Ovary (tissue), 7 donors: ENCODE measurements at regions not wholly inside any gene's neighbourhood (a gene's known extent, or its start where the extent isn't known, plus 50 kb on each side); places are given as distances from the start of the nearest gene placed in this dataset.
A peak's percentile ranks its signal among the peaks of the same experiment; 100 is the strongest.

ENCODE experiments used
- DNase-seq, 5 donors: peaks; one replicate each; pipeline ENCODE4 v3.0.0-alpha.2; 2019 to 2020
- H3K27ac ChIP-seq, 2 donors: fragments of 200-600 bp; one replicate each; pipeline versions ENCODE4 v1.5.1 to v1.8.0; 2019 to 2022
- H3K27me3 ChIP-seq: fragments of 200-600 bp; one replicate; pipeline ENCODE4 v1.8.0; 2022
- H3K36me3 ChIP-seq: fragments of 200-600 bp; sonication (generic); one replicate; pipeline ENCODE4 v1.5.1; 2019
- H3K4me1 ChIP-seq: one replicate; pipeline ENCODE4 v1.8.1; 2013; ENCODE audit warnings: mild to moderate bottlenecking, moderate library complexity; ENCODE audit not compliant: insufficient read depth
- H3K4me3 ChIP-seq: fragments of 200-600 bp; sonication (generic); one replicate; pipeline ENCODE4 v1.5.1; 2017
- H3K9me3 ChIP-seq, 2 donors: fragments of 200-600 bp in 1 of 2; sonication (generic) in 1 of 2; one replicate each; pipeline versions ENCODE4 v1.5.1 to v1.8.1; 2013 to 2019; ENCODE audit warnings: mild to moderate bottlenecking in 1 of 2, moderate library complexity in 1 of 2
- EP300 ChIP-seq: sonication (generic); formaldehyde crosslinking; IDR thresholded peaks from one replicate; pipeline ENCODE4 v1.6.1; 2017; ENCODE audit warnings: antibody characterized with exemption
- POLR2A ChIP-seq: fragments of 450-650 bp; IDR thresholded peaks from one replicate; pipeline ENCODE4 v1.6.1; 2017; ENCODE audit warnings: antibody characterized with exemption, mild to moderate bottlenecking, moderate library complexity
- WGBS, 3 donors: extraction: QIAGEN DNeasy Blood & Tissue Kit in 1 of 3; methylation state at CpG; one replicate each; pipeline versions ENCODE4 v1.1.5 to v1.1.7; 2013 to 2017; 5-methylcytosine and 5-hydroxymethylcytosine counted together
- intact Hi-C, 4 donors: fragments of 100-400 bp; cut with DNase I; formaldehyde crosslinking; loops; one replicate each; pipeline versions ENCODE4 v1.11.0 to v1.15.1; 2022 to 2023
- TF ChIP-seq, protein P1 (sequence below), 3 donors: fragments of 450-650 bp in 2 of 3; fragments of 200-600 bp in 1 of 3; IDR thresholded peaks; one replicate each; pipeline versions ENCODE4 v1.5.1 to v1.8.0; 2016 to 2022; ENCODE audit warnings: antibody characterized with exemption in 3 of 3, mild to moderate bottlenecking in 1 of 3
- donor health status: DM: no; HTN: no; CAD: no; lungs with moderate emphysema.
- donor health status: DM: no; HTN: no; CAD: no.
- donor health status: Bipolar disorder and iron deficiency.
- donor health status: DM: no; HTN: no; CAD: no.
- donor health status: DM: yes; HTN: yes; CAD: no.

GRCh38 chr16:65294708-65295107 lies 172.8 kb upstream of the CDH11 start:
- intact Hi-C loops, result no loop called here
- no peak overlapping the region for H3K4me3 ChIP-seq
- no peaks in the 10 kb centered on the region for H3K9me3 ChIP-seq
- H3K36me3 ChIP-seq, result no peaks in the 10 kb centered on the region
- H3K4me1 ChIP-seq, result peaks cover 12% of the 10 kb centered on the region
- TF ChIP-seq, protein P1, sequence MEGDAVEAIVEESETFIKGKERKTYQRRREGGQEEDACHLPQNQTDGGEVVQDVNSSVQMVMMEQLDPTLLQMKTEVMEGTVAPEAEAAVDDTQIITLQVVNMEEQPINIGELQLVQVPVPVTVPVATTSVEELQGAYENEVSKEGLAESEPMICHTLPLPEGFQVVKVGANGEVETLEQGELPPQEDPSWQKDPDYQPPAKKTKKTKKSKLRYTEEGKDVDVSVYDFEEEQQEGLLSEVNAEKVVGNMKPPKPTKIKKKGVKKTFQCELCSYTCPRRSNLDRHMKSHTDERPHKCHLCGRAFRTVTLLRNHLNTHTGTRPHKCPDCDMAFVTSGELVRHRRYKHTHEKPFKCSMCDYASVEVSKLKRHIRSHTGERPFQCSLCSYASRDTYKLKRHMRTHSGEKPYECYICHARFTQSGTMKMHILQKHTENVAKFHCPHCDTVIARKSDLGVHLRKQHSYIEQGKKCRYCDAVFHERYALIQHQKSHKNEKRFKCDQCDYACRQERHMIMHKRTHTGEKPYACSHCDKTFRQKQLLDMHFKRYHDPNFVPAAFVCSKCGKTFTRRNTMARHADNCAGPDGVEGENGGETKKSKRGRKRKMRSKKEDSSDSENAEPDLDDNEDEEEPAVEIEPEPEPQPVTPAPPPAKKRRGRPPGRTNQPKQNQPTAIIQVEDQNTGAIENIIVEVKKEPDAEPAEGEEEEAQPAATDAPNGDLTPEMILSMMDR (IDR thresholded peaks at IDR 0.05), result no peak
- TF ChIP-seq POLR2A (no peak), EP300 (no peak)
- DNase-seq, result peak in 4 of 5 donors; percentile 27 to 68 (median 50)
- no peaks in the 10 kb centered on the region for H3K27me3 ChIP-seq
- WGBS, 3 donors, result 9 to 34% (median 12%) methylated on average over 2 of the region's 2 CpGs
- H3K27ac ChIP-seq, result no peak overlapping the region

DNA sequence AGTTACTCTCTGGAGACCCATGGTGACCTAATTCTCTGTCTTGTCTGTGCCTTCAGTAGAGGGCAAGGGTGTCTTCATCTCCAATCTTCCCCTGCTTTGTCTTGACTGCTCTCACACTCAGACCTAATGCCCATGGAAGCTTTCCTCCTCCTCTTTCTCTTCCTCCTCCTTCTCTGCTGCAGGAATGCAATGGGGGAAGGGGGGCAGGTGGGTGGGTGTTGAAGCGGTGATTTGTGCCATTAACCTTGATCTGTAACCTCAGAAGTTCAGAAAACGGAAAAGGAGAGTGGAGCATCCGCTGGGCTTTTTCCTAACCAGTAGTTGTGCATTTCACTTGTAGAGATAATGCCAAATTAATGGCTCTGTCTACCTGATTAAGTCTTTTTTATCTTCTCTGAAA lies 172.3 kb upstream of the CDH11 start:
- peaks cover 12% of the 10 kb centered on the region for H3K4me1 ChIP-seq

GRCh38 chr16:65289022-65289421 lies 167.2 kb upstream of the CDH11 start:
- peak; percentile 51 to 87 (median 78) for DNase-seq
- Histone ChIP-seq H3K9me3 (no peaks in the 10 kb centered on the region), H3K27ac (peak overlapping the region in 1 of 2 donors; percentile 8), H3K27me3 (no peaks in the 10 kb centered on the region), H3K4me3 (no peak overlapping the region), H3K4me1 (peaks cover 10% of the 10 kb centered on the region), H3K36me3 (no peaks in the 10 kb centered on the region)
- 45 to 71% (median 57%) methylated on average over 4 of the region's 4 CpGs for WGBS, 3 donors
- intact Hi-C loops, result no loop called here
- TF ChIP-seq POLR2A (no peak), EP300 (no peak)
- TF ChIP-seq, protein P1 (IDR thresholded peaks at IDR 0.05), result no peak

More for the DNA sequence above, 172.3 kb upstream of the CDH11 start:
- peak in 3 of 5 donors; percentile 24 to 39 (median 29) for DNase-seq
- Histone ChIP-seq H3K36me3 (no peaks in the 10 kb centered on the region), H3K27ac (no peak overlapping the region), H3K27me3 (no peaks in the 10 kb centered on the region), H3K9me3 (no peaks in the 10 kb centered on the region), H3K4me3 (no peak overlapping the region)
- intact Hi-C loops, result no loop called here
- TF ChIP-seq, protein P1 (IDR thresholded peaks at IDR 0.05), result no peak
- no peak for TF ChIP-seq POLR2A
- no peak for TF ChIP-seq EP300
- 10 to 29% (median 18%) methylated on average over 3 of the region's 3 CpGs for WGBS, 3 donors

DNA sequence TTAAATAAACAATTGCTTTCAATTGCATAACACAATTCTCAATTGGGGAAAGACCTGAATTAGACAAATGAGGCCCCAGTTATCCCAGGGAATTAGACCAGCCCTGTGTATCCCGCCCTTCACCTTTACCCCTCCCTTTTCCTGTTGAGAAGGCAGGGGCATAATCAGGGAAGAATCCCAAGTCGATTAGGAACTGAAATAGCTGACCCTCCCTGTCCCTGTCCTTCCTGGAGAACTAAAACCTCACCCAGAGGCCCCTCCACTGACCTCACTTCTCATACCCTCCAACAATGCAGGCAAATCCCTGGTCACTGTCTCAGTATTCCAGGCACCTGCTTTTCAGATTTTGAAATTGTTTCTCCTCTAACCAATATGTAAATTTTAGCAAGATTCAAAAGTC lies 165.4 kb upstream of the CDH11 start:
- intact Hi-C loops, result no loop called here
- 68 to 75% (median 71%) methylated on average over 2 of the region's 2 CpGs for WGBS, 3 donors
- TF ChIP-seq EP300, result no peak

GRCh38 chr16:65285128-65286048 lies 163.5 kb upstream of the CDH11 start:
- H3K36me3 ChIP-seq, result no peaks in the 10 kb centered on the region
- no peaks in the 10 kb centered on the region for H3K9me3 ChIP-seq
- no peaks in the 10 kb centered on the region for H3K27me3 ChIP-seq
- H3K4me1 ChIP-seq, result peaks cover 13% of the 10 kb centered on the region
- no peak overlapping the region for H3K27ac ChIP-seq
- 43 to 63% (median 48%) methylated on average over 7 of the region's 7 CpGs for WGBS, 3 donors
- TF ChIP-seq, protein P1 (IDR thresholded peaks at IDR 0.05), result no peak
- no peak for TF ChIP-seq POLR2A
- no peak for TF ChIP-seq EP300
- intact Hi-C loops, result no loop called here
- H3K4me3 ChIP-seq, result no peak overlapping the region
- DNase-seq, result no peak

More for the DNA sequence above, 165.4 kb upstream of the CDH11 start:
- H3K9me3 ChIP-seq, result no peaks in the 10 kb centered on the region
- H3K4me3 ChIP-seq, result no peak overlapping the region
- H3K27ac ChIP-seq, result no peak overlapping the region
- peaks cover 13% of the 10 kb centered on the region for H3K4me1 ChIP-seq
- no peaks in the 10 kb centered on the region for H3K27me3 ChIP-seq
- H3K36me3 ChIP-seq, result no peaks in the 10 kb centered on the region
- no peak for DNase-seq
